ENCODE measurements at regions not wholly inside any gene's neighbourhood (a gene's known extent, or its start where the extent isn't known, plus 50 kb on each side); places are given as distances from the start of the nearest gene placed in this dataset.
"Not testable (repeated sequence)": the region's sequence is repeated elsewhere in the genome, so short reads cannot be mapped to it uniquely, and the experiment has no call there.

GRCh38 chr7:20839196-20839735, 52.6 kb upstream of the SP8 start:
- DNase-seq: no peak

- no peak for DNase-seq
These were observed 53.3 kb upstream of the SP8 start for GRCh38 chr7:20839987-20840386.

- DNase-seq: no peak
These were observed 60.1 kb upstream of the SP8 start for GRCh38 chr7:20846791-20847190.

- DNase-seq: no peak
These were observed 72.3 kb upstream of the SP8 start for GRCh38 chr7:20858951-20859350.

GRCh38 chr7:20861468-20861867, 74.8 kb upstream of the SP8 start:
- no peak for DNase-seq

- no peak for DNase-seq
These were observed 75.9 kb upstream of the SP8 start for GRCh38 chr7:20862554-20862953.

- no peak for DNase-seq
These were observed 77.5 kb upstream of the SP8 start for GRCh38 chr7:20864221-20864620.

- no peak for DNase-seq
These were observed 79.0 kb upstream of the SP8 start for GRCh38 chr7:20865684-20866083.

- no peak for DNase-seq
These were observed 84.3 kb upstream of the SP8 start for GRCh38 chr7:20870977-20871376.

GRCh38 chr7:20892776-20893175, 106.1 kb upstream of the SP8 start:
- no peak for DNase-seq

GRCh38 chr7:20894806-20895205, 108.1 kb upstream of the SP8 start:
- no peak for DNase-seq

- DNase-seq: no peak
These were observed 108.9 kb upstream of the SP8 start for GRCh38 chr7:20895563-20895962.

GRCh38 chr7:20896996-20897395, 110.3 kb upstream of the SP8 start:
- no peak for DNase-seq

GRCh38 chr7:20906801-20907453, 120.2 kb upstream of the SP8 start:
- no peak for DNase-seq

GRCh38 chr7:20911081-20911480, 124.4 kb upstream of the SP8 start:
- DNase-seq: no peak

- DNase-seq: no peak
These were observed 127.2 kb upstream of the SP8 start for GRCh38 chr7:20913853-20914252.

GRCh38 chr7:20916311-20916710, 129.6 kb upstream of the SP8 start:
- no peak for DNase-seq

- DNase-seq: no peak
These were observed 130.9 kb upstream of the SP8 start for GRCh38 chr7:20917603-20918002.

- DNase-seq: no peak
These were observed 131.5 kb upstream of the SP8 start for GRCh38 chr7:20918156-20918555.

GRCh38 chr7:20927178-20927577, 140.5 kb upstream of the SP8 start:
- DNase-seq: not testable (repeated sequence)

- no peak for DNase-seq
These were observed 141.3 kb upstream of the SP8 start for GRCh38 chr7:20927976-20928375.

- no peak for DNase-seq
These were observed 142.5 kb upstream of the SP8 start for GRCh38 chr7:20929199-20929598.

GRCh38 chr7:20931739-20932138, 145.1 kb upstream of the SP8 start:
- DNase-seq: no peak

GRCh38 chr7:20932785-20933527, 146.3 kb upstream of the SP8 start:
- no peak for DNase-seq

GRCh38 chr7:20945451-20945850, 158.8 kb upstream of the SP8 start:
- DNase-seq: no peak
